ENCODE measurements at regions not wholly inside any gene's neighbourhood (a gene's known extent, or its start where the extent isn't known, plus 50 kb on each side); places are given as distances from the start of the nearest gene placed in this dataset.

DNA sequence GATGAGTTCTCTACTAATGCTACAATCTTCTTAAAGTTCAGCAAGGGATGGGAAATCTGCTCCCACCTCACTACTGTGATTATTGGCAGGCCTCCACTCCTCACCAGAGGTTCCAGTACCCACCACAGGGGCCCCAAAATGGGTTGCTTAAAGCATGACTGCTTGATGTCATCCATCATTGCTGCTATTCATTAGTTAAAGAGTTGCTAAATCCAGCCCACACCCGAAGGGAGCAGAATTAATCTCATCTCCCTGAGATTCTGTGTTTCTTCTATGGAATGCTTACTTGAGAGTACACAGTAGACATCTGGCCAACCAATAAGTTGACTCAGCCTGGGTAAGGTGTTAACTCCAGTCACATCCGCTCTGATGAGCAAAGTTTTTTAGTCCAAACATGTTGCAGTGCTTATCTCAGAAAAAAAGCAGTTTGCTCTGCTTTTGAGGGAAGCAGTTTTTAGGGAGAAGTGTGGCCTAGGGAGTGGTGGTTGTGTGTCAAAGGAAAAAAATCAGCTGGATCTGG lies 690.2 kb upstream of the POU3F3 start:
- TF ChIP-seq, protein P1, sequence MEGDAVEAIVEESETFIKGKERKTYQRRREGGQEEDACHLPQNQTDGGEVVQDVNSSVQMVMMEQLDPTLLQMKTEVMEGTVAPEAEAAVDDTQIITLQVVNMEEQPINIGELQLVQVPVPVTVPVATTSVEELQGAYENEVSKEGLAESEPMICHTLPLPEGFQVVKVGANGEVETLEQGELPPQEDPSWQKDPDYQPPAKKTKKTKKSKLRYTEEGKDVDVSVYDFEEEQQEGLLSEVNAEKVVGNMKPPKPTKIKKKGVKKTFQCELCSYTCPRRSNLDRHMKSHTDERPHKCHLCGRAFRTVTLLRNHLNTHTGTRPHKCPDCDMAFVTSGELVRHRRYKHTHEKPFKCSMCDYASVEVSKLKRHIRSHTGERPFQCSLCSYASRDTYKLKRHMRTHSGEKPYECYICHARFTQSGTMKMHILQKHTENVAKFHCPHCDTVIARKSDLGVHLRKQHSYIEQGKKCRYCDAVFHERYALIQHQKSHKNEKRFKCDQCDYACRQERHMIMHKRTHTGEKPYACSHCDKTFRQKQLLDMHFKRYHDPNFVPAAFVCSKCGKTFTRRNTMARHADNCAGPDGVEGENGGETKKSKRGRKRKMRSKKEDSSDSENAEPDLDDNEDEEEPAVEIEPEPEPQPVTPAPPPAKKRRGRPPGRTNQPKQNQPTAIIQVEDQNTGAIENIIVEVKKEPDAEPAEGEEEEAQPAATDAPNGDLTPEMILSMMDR (IDR thresholded peaks at IDR 0.05; ENCODE audit: unreplicated experiment) = no peak
- Mint-ChIP-seq H3K4me1 (no peaks in the 10 kb centered on the region), H3K27me3 (ENCODE audit: low read depth) (peaks cover 6% of the 10 kb centered on the region), H3K36me3 (no peaks in the 10 kb centered on the region), H3K27ac (no peak overlapping the region), H3K4me3 (no peak overlapping the region), H3K9me3 (no peaks in the 10 kb centered on the region)
- no peak for DNase-seq (ENCODE audit: low spot score in 2 of 2, unreplicated experiment in 2 of 2)

DNA sequence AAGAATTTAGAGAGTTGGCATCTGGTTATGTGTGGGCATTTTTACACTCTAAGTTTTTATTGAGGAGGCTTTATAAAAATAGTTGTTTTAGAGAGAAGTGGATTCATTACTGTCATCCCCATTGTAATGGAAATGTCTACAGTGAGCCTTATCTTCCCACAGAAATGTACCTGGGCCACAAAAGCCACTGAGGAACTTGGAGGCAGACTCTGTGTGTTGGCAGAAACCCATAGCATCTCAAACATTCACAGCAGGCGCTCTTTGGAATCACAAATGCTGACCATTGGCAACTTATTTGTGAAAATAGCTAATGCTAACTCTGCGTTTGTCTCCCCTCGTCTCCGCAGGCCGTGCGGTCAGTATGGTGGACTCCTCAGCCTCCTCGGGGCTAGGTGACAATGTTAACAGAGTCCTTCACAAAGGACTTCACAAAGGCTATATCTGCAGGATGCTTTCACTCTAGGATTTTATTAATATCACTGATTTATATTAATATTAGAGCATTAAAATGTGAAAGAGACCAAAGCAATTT lies 689.1 kb upstream of the POU3F3 start:
- Mint-ChIP-seq H3K4me1 (no peaks in the 10 kb centered on the region), H3K27me3 (ENCODE audit: low read depth) (peaks cover 6% of the 10 kb centered on the region), H3K4me3 (no peak overlapping the region), H3K27ac (no peak overlapping the region), H3K36me3 (no peaks in the 10 kb centered on the region), H3K9me3 (no peaks in the 10 kb centered on the region)
- no peak for DNase-seq (ENCODE audit: low spot score in 2 of 2, unreplicated experiment in 2 of 2)
- TF ChIP-seq, protein P1 (IDR thresholded peaks at IDR 0.05; ENCODE audit: unreplicated experiment) = no peak

DNA sequence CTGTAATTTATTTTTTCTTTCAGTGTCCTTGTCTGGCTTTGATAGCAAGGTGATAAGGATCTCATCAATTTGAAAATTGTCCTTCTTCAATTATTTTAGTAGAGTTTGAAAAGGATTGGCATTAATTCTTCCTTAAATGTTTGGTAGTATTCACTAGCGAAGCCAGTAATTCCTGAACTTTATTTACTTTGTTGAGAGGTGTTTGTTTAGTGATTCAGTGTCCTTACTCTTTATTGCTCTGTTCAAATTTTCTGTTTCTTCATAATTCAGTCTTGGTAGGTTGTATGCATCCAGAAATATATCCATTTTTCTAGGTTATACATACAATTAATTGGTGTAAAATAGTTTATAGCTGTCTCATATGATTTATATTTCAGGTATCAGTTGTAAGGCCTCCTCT lies 676.7 kb upstream of the POU3F3 start:
- no peak overlapping the region for H3K27ac Mint-ChIP-seq
- TF ChIP-seq, protein P1 (IDR thresholded peaks at IDR 0.05; ENCODE audit: unreplicated experiment) = no peak

DNA sequence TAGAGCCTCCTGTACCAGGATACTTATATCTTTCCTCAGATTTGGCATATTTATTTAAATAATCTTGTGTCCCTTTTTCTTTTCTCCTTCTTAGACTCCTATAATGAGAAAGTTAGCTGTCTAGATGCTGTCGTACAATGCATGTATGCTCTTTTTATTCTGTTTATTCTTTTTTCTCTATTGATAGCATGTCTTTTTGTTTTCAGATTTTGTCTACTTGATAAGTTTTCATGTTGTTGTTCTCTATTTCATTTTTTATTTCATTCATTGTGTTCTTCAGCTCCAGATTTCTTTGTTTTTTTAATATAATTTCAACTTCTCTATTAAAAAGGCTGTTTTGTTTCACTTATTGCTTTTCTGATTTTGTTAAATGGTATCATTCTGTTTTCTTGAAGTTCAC lies 674.3 kb upstream of the POU3F3 start:
- no peak for DNase-seq (ENCODE audit: low spot score in 2 of 2, unreplicated experiment in 2 of 2)
- H3K36me3 Mint-ChIP-seq = no peaks in the 10 kb centered on the region
- TF ChIP-seq, protein P1 (IDR thresholded peaks at IDR 0.05; ENCODE audit: unreplicated experiment) = no peak
- no peak overlapping the region for H3K4me3 Mint-ChIP-seq
- H3K9me3 Mint-ChIP-seq = peaks cover 12% of the 10 kb centered on the region
- no peaks in the 10 kb centered on the region for H3K4me1 Mint-ChIP-seq
- H3K27me3 Mint-ChIP-seq (ENCODE audit: low read depth) = no peaks in the 10 kb centered on the region
- H3K27ac Mint-ChIP-seq = no peak overlapping the region

More for the DNA sequence above, 676.7 kb upstream of the POU3F3 start:
- H3K9me3 Mint-ChIP-seq = peaks cover 9% of the 10 kb centered on the region
- H3K4me1 Mint-ChIP-seq = no peaks in the 10 kb centered on the region
- H3K27me3 Mint-ChIP-seq (ENCODE audit: low read depth) = no peaks in the 10 kb centered on the region
- no peaks in the 10 kb centered on the region for H3K36me3 Mint-ChIP-seq
- H3K4me3 Mint-ChIP-seq = no peak overlapping the region
- DNase-seq (ENCODE audit: low spot score in 2 of 2, unreplicated experiment in 2 of 2) = no peak

DNA sequence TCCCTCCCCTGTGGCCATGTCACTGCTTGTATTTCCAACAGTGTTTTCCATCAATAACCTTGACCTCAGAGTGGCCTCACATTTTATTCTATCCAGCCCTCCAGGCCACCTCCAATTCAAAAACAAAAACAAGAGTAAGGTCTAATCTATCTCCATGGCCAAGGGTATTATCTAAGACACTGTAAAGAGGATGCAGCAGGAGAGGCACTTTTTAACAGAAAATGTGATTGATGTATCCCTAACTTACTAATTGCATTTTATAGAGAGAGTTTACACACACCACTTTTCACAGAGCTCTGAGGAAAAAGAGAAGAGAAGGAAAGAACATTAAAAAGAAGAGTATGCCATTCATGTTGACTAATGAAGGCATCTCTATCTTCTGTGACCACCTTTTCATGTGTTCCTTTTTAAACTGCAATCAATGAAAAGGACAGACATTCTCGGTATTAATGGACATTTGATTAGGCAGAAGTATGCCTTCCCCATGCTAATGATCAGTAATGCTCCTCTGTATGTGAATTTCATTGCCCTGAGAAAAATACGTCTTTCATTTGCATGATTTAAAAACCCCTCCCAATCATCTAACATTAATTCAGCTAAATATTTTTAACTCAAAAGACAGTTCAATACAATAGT lies 653.3 kb upstream of the POU3F3 start:
- H3K4me1 Mint-ChIP-seq = no peaks in the 10 kb centered on the region
- no peaks in the 10 kb centered on the region for H3K9me3 Mint-ChIP-seq
- H3K27ac Mint-ChIP-seq = no peak overlapping the region
- no peak for DNase-seq (ENCODE audit: low spot score in 2 of 2, unreplicated experiment in 2 of 2)
- H3K27me3 Mint-ChIP-seq (ENCODE audit: low read depth) = peaks cover 6% of the 10 kb centered on the region
- TF ChIP-seq, protein P1 (IDR thresholded peaks at IDR 0.05; ENCODE audit: unreplicated experiment) = no peak
- H3K36me3 Mint-ChIP-seq = no peaks in the 10 kb centered on the region
- no peak overlapping the region for H3K4me3 Mint-ChIP-seq
